GM19239 (cell line): ENCODE measurements at regions not wholly inside any gene's neighbourhood (a gene's known extent, or its start where the extent isn't known, plus 50 kb on each side); places are given as distances from the start of the nearest gene placed in this dataset.
A peak's percentile ranks its signal among the peaks of the same experiment; 100 is the strongest.

Experiments used
- DNase-seq: peaks from one replicate; pipeline ENCODE4 v3.0.0; 2011; ENCODE audit warnings: low spot score; ENCODE audit not compliant: insufficient read length
- FAIRE-seq: peaks from 2 replicates; lab custom pipeline; 2011; peaks lifted over from hg19 to GRCh38; lab: Jason Lieb, UNC

GRCh38 chr10:62726142-62726541, 78.4 kb upstream of the ADO start:
- peak; percentile 72 for FAIRE-seq
- DNase-seq, result no peak

GRCh38 chr10:62726638-62727037, 77.9 kb upstream of the ADO start:
- FAIRE-seq (no peak), DNase-seq (no peak)

- FAIRE-seq (no peak), DNase-seq (no peak)
Observed at GRCh38 chr10:62727934-62728333, 76.6 kb upstream of the ADO start.

- DNase-seq, result no peak
- FAIRE-seq, result no peak
Observed at GRCh38 chr10:62728479-62728878, 76.0 kb upstream of the ADO start.

- peak; percentile 100 for FAIRE-seq
- DNase-seq, result peak; percentile 21
Observed at GRCh38 chr10:62732841-62733653, 71.5 kb upstream of the ADO start.

GRCh38 chr10:62733654-62734293, 70.7 kb upstream of the ADO start:
- DNase-seq, result no peak
- FAIRE-seq, result peak; percentile 51

- DNase-seq, result no peak
- FAIRE-seq, result no peak
Observed at GRCh38 chr10:62734781-62735463, 69.6 kb upstream of the ADO start.

GRCh38 chr10:62735464-62736167, 68.9 kb upstream of the ADO start:
- DNase-seq (peak; percentile 15), FAIRE-seq (peak; percentile 93)

- FAIRE-seq (peak; percentile 80), DNase-seq (no peak)
Observed at GRCh38 chr10:62736168-62736546, 68.4 kb upstream of the ADO start.

GRCh38 chr10:62738916-62739315, 65.6 kb upstream of the ADO start:
- DNase-seq (no peak), FAIRE-seq (no peak)

- no peak for DNase-seq
- no peak for FAIRE-seq
Observed at GRCh38 chr10:62740885-62741745, 63.4 kb upstream of the ADO start.

- FAIRE-seq (no peak), DNase-seq (no peak)
Observed at GRCh38 chr10:62741996-62742395, 62.5 kb upstream of the ADO start.

GRCh38 chr10:62742536-62743061, 61.9 kb upstream of the ADO start:
- DNase-seq (no peak), FAIRE-seq (peak; percentile 58)

GRCh38 chr10:62744136-62744535, 60.4 kb upstream of the ADO start:
- DNase-seq (no peak), FAIRE-seq (no peak)

GRCh38 chr10:62745581-62745980, 58.9 kb upstream of the ADO start:
- DNase-seq (no peak), FAIRE-seq (no peak)

- DNase-seq, result no peak
- FAIRE-seq, result no peak
Observed at GRCh38 chr10:62746951-62747729, 57.4 kb upstream of the ADO start.

GRCh38 chr10:62748386-62748785, 56.1 kb upstream of the ADO start:
- FAIRE-seq (peak; percentile 49), DNase-seq (no peak)

GRCh38 chr10:62749093-62749683, 55.3 kb upstream of the ADO start:
- DNase-seq (no peak), FAIRE-seq (peak; percentile 39)
